GM21529 (cell line): ENCODE measurements at regions not wholly inside any gene's neighbourhood (a gene's known extent, or its start where the extent isn't known, plus 50 kb on each side); places are given as distances from the start of the nearest gene placed in this dataset.

Experiments used
- ATAC-seq: cut with Tn5 transposase; IDR thresholded peaks from one replicate; pipeline ENCODE4 v1.9.1; 2021; ENCODE audit not compliant: unreplicated experiment

- ATAC-seq, result no peak
Measured at GRCh38 chr3:163878396-163878795, 1199.9 kb downstream of the SI start.

GRCh38 chr3:163877805-163878204, 1200.5 kb downstream of the SI start:
- ATAC-seq, result no peak

DNA sequence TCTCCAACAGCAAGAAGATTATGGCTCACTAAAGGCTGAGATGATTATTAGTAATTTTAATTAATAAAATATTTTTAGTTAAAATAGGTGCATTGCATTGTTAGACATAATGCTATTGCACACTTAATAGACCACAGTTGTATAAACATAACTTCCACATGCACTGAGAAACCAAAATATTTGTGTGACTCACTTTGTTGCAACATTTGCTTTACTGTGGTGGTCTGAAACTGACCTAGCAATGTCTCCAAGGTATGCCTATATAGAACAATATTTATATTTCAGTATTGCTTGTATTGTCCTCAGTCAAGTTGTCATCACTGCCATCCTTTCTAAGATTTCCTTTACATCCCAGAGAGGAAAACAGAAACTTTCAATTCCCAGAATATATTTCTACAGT, 1215.2 kb downstream of the SI start:
- no peak for ATAC-seq

DNA sequence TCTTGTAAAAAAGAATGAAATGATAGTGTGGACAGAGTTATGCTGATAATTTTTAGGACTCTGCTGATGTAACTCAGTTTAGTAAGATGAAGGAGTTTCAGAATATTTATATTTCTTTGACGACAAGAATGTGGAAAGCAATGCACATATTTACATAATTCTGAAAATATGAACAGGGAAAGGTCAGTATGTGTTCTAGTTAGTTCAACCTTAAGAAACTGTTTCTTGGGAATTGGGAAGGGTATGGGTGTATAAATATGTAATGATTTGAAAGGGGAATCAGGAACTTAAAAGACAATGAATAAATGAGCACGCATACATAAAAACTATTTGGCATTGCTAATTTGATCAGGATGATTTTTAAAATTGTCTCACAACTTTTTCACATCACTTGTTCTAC, 1226.1 kb downstream of the SI start:
- no peak for ATAC-seq

- ATAC-seq, result no peak
Measured at GRCh38 chr3:163838769-163839168, 1239.5 kb downstream of the SI start.

GRCh38 chr3:163832547-163832946, 1245.7 kb downstream of the SI start:
- no peak for ATAC-seq

DNA sequence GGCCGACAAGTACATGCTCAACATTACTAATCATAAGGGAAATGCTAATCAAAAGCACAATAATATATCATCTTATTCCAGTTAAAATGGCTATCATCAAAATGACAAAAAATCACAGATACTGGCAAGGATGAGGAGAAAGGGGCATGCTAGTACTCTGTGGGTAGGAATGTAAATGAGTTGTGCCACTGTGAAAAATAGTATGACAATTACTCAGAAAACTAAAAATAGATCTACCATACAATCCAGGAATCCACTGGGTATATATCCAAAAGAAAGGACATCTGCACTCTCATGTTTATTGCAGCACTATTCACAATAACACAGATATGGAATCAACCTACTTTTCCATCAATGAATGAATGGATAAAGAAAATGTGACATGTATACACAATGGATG, 1256.5 kb downstream of the SI start:
- ATAC-seq, result no peak

DNA sequence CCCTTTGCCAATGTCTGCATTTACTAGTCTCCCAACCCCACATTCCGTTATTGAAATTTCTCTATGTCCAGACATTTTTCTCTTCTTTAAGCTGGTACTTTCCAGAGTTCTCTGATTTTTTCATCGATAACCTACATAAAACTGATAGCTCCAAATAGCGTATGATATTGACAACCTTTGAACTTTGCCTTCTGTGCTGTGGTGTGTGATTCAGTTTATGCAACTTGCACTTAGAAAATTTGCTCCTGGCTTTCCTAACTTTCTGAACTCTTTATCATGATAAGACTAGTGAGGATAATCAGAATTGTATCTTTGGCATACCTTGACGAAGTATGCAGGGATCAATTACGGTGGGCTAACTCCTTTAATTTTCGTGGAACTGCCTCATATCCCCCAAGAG, 1261.3 kb downstream of the SI start:
- no peak for ATAC-seq

DNA sequence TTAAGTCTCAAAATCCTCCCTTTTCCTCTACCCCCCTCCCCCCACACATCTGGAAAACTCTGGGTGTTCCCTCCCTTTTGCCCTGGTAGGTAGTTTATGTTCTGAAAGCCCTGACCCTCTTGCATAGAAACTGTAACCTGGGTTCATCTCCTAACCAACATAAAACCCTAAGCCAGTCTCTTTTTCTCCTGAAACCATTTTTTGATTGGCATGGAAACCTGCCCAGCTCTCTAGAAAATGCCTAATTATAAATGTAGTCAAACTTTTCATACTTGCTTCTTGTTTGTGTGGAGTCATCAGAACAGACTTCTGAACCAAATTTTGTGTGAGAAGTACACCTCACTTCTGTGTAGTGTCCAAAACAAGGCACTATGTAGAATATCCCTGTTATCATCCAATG, 1264.4 kb downstream of the SI start:
- no peak for ATAC-seq

- ATAC-seq, result no peak
Measured at GRCh38 chr3:163812006-163812405, 1266.3 kb downstream of the SI start.

- ATAC-seq, result no peak
Measured at GRCh38 chr3:163809540-163809993, 1268.7 kb downstream of the SI start.

GRCh38 chr3:163786416-163786815, 1291.9 kb downstream of the SI start:
- no peak for ATAC-seq

DNA sequence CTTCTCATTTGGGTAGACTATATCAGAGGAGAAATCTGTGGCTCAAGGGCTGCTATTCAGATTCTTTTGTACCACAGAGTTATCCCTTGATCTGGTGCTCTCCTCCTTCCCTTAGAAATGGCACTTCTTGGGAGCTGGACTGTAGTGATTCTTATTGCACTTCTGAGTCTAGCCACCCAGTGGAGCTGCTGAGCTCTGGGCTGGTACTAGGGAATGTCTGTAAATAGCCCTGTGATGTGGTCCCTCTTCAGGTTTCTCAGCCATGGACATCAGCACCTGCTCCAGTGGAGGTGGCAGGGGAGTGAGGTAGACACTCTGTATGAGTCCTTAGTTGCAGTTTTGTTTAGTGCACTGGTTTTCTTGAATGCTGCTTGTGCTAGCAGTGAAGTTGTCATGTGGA, 1292.6 kb downstream of the SI start:
- no peak for ATAC-seq

- ATAC-seq, result no peak
Measured at GRCh38 chr3:163779396-163780344, 1298.6 kb downstream of the SI start.

GRCh38 chr3:163776743-163777142, 1301.6 kb downstream of the SI start:
- ATAC-seq, result no peak

DNA sequence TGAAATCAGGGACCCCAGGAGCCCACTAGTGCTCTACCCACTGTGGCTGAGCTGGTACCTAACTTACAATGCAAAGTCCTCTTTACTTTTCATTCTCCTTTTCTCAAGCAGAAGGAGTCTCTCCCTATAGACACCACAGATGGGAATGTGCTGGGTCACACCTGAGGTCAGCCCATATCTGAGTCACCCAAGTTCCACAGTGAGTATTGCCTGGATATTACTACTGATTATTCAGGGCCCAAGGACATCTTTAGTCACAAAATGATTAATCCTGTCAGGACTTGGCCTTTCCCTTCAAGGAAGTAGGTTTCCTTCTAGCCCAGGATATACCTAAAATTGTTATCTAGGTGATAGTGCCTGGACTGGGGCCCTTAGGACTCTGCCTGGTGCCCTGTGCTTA, 1305.2 kb downstream of the SI start:
- no peak for ATAC-seq

GRCh38 chr3:163768048-163768447, 1310.2 kb downstream of the SI start:
- no peak for ATAC-seq

DNA sequence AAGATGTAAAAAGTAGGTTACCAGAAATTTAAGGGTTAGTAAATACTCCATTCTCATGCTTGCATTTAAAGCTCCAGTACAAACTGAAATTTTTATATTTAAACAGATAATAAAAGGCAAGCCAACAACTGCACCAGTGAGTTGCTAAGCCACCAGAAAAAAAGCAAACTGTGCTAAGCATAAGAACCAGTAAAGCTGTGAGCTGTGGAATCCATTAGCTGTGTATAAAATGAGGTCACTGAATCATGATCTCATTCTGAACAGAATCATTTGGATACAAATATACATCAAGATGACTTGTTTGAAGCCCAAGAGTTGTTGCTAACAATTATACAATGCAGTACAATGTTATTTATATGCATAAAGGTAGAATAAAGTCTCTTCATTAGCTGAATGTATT, 1312.2 kb downstream of the SI start:
- no peak for ATAC-seq

DNA sequence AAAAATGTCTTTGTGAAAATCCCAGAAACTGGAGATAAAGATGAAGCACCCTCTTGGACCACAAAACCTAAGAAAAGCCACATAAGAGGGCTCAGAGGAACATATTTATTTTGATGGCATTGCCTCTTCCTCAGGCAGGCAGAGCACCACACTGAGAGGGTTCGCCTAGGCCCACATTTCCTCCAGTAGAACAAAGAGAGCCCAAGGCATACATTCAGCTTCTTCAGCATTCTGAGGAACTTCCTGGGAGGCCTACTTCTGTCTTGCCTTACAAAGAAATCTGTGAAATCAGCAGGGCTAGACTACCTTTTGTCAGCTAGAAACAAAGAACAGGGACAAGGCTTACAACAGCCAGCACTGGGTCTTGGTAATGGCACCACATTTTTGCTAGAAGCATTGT, 1325.3 kb downstream of the SI start:
- no peak for ATAC-seq

DNA sequence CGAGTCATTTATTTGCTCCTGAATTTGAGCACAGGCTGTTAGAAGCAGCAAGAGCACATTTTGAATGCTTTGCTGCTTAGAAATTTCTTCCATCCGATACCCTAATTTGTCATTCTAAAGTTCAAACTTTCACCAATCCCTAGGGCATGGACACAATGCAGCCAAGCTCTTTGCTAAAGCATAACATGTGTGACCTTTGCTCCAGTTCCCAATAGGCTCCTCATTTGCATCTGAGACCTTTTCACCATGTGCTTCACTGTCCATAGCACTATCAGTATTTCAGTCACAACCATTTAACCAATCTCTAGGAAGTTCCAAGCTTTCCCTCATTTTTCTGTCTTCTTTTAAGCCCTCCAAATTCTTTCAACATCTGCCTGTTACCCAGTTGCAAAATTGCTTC, 1333.1 kb downstream of the SI start:
- ATAC-seq, result no peak

DNA sequence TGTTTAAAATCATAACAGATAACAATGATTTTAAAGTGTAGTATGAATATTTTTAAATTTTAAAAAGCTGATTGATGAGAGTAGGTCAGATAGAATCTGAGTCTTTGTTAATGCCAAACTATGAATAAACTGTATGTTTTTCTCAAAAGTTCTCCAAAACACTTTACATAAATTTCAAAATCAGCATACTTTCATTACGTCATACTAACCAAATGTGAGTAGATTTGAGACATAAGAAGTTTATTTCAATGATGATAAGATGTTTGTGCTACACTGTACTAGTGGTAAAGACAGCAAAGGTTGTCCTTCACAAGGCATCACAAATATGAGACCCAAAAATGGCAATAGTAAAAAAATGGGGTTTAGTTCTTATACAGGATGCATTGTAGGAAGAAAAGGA, 1342.9 kb downstream of the SI start:
- ATAC-seq, result no peak

DNA sequence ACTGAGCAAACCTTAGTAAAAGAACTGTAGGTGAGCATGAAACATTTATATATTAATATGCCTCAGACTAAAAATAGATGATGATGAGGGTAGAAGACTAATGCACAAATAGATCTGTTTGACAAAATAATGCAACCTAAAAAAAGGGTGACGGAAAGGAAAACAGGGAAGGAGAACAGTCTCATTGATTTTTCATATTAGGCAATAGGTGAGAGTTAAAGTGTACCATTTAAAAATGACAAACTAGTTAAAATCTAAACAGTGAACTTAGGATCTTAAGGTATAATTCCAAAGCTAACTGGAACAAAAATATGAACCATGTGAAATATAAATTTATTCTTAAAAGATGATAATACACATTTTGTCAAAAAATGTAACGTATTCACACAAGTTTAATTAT, 1347.6 kb downstream of the SI start:
- ATAC-seq, result no peak

DNA sequence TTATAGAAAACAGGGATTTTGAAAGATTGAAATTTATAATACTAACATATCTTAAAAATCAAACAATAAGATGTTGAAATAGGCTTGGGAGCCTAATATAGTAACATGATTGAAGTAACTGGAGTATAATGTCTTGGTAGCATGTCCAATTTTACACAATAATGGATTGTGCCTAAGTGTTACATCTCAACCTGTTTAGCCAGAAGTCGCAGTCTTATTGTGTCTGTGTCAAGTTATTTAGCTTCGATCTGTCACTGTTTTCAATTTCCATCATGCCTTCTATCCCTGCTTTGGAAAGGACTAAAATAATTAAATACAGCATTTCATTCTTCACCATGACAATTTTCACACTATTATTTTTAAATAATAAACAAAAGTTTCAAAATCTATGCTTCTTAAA, 1352.2 kb downstream of the SI start:
- no peak for ATAC-seq
